SU-DHL-6 (cell line): ENCODE measurements at regions not wholly inside any gene's neighbourhood (a gene's known extent, or its start where the extent isn't known, plus 50 kb on each side); places are given as distances from the start of the nearest gene placed in this dataset.

Experiments
- H2AFZ ChIP-seq: fragments of 200-600 bp; sonication (generic); 2 replicates; pipeline ENCODE4 v1.6.1; 2014; ENCODE audit warnings: low read depth, mild to moderate bottlenecking, moderate library complexity, mixed read lengths, antibody characterized with exemption, low read length; ENCODE audit not compliant: severe bottlenecking
- H3F3A ChIP-seq: fragments of 200-600 bp; shearing (Covaris generic); 2 replicates; pipeline ENCODE4 v1.6.0; 2016; ENCODE audit warnings: antibody characterized with exemption, mild to moderate bottlenecking; ENCODE audit not compliant: insufficient read depth
- H3K27ac ChIP-seq: fragments of 200-600 bp; sonication (generic); 2 replicates; pipeline ENCODE4 v1.5.1; 2016; ENCODE audit warnings: low read depth, mild to moderate bottlenecking, low read length, moderate library complexity, mixed read lengths
- H3K27me3 ChIP-seq: fragments of 200-600 bp; sonication (generic), shearing (Covaris generic); 2 replicates; pipeline ENCODE4 v1.6.0; 2014; ENCODE audit warnings: mild to moderate bottlenecking, low read length
- H3K36me3 ChIP-seq: fragments of 200-600 bp; sonication (generic); 2 replicates; pipeline ENCODE4 v1.6.1; 2014; ENCODE audit warnings: mild to moderate bottlenecking, low read length, mixed read lengths
- H3K4me2 ChIP-seq: fragments of 300-600, 200-600 bp; shearing (Covaris generic), sonication (generic); 2 replicates; pipeline ENCODE4 v1.6.0; 2014; ENCODE audit warnings: low read length, low read depth, mild to moderate bottlenecking; ENCODE audit not compliant: poor library complexity, severe bottlenecking
- H3K4me3 ChIP-seq: fragments of 200-600 bp; sonication (generic); 2 replicates; pipeline ENCODE4 v1.5.1; 2014; ENCODE audit warnings: antibody characterized with exemption, low read length, mild to moderate bottlenecking, mixed read lengths; ENCODE audit not compliant: insufficient read depth, poor library complexity, severe bottlenecking
- H3K79me2 ChIP-seq: fragments of 200-600 bp; sonication (generic); 2 replicates; pipeline ENCODE4 v1.6.1; 2014; ENCODE audit warnings: mild to moderate bottlenecking, low read length, moderate library complexity; ENCODE audit not compliant: insufficient read depth
- H3K9ac ChIP-seq: fragments of 200-600 bp; sonication (generic); 2 replicates; pipeline ENCODE4 v1.7.0; 2014; ENCODE audit warnings: mild to moderate bottlenecking, low read length
- H3K9me2 ChIP-seq: fragments of 200-600 bp; sonication (generic); replicated peaks from 2 replicates; pipeline ENCODE4 v1.6.1; 2014; ENCODE audit warnings: low read length; ENCODE audit not compliant: insufficient read depth
- H3K9me3 ChIP-seq: fragments of 200-600 bp; sonication (generic); 2 replicates; pipeline ENCODE4 v1.6.1; 2014; ENCODE audit warnings: low read length, mixed read lengths; ENCODE audit not compliant: insufficient read depth
- H4K20me1 ChIP-seq: fragments of 200-600 bp; sonication (generic); 2 replicates; pipeline ENCODE4 v1.6.1; 2014; ENCODE audit warnings: low read depth, mild to moderate bottlenecking, antibody characterized with exemption, low read length, moderate library complexity, mixed read lengths
- EZH2phosphoT487 ChIP-seq: fragments of 200-600 bp; sonication (generic), shearing (Covaris generic); conservative IDR thresholded peaks from 2 replicates; pipeline ENCODE4 v1.6.1; 2018; ENCODE audit warnings: mild to moderate bottlenecking, antibody characterized with exemption, low read length, moderate library complexity, mixed read lengths
- TF ChIP-seq, protein P1 (sequence below): fragments of 200-600 bp; sonication (generic); IDR thresholded peaks from one replicate; pipeline ENCODE4 v1.5.1; 2017; ENCODE audit warnings: antibody characterized with exemption, mild to moderate bottlenecking, low read length, moderate library complexity; ENCODE audit not compliant: insufficient read depth, poor library complexity, severe bottlenecking

DNA sequence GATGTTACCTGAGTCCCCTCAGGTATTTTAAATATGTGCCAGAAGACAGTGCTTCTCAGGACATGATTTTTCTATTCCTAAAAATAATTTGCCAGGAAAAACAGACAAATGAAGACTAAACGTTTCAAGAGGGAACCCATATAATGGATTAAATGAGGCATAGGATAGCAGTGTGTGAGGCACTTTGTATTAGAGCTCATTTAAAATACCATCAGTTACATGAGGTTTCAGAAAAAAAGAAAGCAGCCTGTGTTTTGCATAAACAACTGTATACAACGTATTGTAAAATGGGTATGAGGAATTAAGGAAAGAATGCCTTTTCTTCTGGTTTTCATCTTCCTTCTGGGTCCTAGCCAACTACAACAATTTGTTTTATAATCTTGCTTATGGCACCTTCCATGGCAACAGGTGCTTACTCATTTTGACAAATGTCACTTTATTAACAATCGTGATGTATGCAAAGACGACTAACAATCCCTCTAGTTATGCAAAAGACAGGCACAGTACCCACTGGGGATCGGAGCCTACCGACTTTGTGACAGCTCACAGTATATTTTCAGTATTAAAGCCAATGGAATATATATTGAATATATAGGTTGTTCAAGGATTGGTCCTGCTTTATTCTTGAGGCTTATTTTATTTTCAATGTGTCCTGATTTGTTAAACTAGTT lies 231.6 kb upstream of the ZNF717 start:
- no peaks in the 10 kb centered on the region for H3F3A ChIP-seq
- no peaks in the 10 kb centered on the region for H3K9me2 ChIP-seq
- H3K4me2 ChIP-seq = no peak overlapping the region
- no peaks in the 10 kb centered on the region for H3K9me3 ChIP-seq
- H3K79me2 ChIP-seq = no peaks in the 10 kb centered on the region
- H2AFZ ChIP-seq = no peak overlapping the region
- H3K4me3 ChIP-seq = no peak overlapping the region
- H3K36me3 ChIP-seq = no peaks in the 10 kb centered on the region
- H3K9ac ChIP-seq = no peak overlapping the region
- no peaks in the 10 kb centered on the region for H4K20me1 ChIP-seq
- H3K27ac ChIP-seq = no peak overlapping the region
- no peaks in the 10 kb centered on the region for H3K27me3 ChIP-seq
- no peak for TF ChIP-seq EZH2phosphoT487
- TF ChIP-seq, protein P1, sequence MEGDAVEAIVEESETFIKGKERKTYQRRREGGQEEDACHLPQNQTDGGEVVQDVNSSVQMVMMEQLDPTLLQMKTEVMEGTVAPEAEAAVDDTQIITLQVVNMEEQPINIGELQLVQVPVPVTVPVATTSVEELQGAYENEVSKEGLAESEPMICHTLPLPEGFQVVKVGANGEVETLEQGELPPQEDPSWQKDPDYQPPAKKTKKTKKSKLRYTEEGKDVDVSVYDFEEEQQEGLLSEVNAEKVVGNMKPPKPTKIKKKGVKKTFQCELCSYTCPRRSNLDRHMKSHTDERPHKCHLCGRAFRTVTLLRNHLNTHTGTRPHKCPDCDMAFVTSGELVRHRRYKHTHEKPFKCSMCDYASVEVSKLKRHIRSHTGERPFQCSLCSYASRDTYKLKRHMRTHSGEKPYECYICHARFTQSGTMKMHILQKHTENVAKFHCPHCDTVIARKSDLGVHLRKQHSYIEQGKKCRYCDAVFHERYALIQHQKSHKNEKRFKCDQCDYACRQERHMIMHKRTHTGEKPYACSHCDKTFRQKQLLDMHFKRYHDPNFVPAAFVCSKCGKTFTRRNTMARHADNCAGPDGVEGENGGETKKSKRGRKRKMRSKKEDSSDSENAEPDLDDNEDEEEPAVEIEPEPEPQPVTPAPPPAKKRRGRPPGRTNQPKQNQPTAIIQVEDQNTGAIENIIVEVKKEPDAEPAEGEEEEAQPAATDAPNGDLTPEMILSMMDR = no peak

DNA sequence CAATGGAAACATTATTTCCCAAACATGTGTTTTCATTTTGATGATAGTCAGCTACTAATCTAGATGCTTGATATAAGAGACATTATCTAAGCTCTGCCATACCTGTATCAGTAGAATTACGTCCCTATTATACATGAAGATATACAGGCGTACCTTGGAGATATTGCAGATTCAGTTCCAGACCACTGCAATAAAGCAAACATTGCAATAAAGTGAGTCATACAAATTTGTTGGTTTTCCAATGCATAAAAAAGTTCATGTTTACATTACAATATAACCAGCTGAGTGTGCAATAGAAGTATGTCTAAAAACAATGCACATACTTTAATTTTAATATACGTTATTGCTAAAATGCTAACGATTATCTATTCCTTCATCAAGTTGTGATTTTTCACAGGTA lies 236.0 kb upstream of the ZNF717 start:
- H3K27me3 ChIP-seq = no peaks in the 10 kb centered on the region
- H3K9ac ChIP-seq = no peak overlapping the region
- no peaks in the 10 kb centered on the region for H3K9me2 ChIP-seq
- no peak for TF ChIP-seq EZH2phosphoT487
- TF ChIP-seq, protein P1 = no peak
- H3K9me3 ChIP-seq = no peaks in the 10 kb centered on the region
- no peak overlapping the region for H3K27ac ChIP-seq
- H3K4me2 ChIP-seq = no peak overlapping the region
- no peaks in the 10 kb centered on the region for H3K79me2 ChIP-seq
- H3F3A ChIP-seq = no peaks in the 10 kb centered on the region
- H3K4me3 ChIP-seq = no peak overlapping the region
- H2AFZ ChIP-seq = no peak overlapping the region
- H3K36me3 ChIP-seq = no peaks in the 10 kb centered on the region
- no peaks in the 10 kb centered on the region for H4K20me1 ChIP-seq

DNA sequence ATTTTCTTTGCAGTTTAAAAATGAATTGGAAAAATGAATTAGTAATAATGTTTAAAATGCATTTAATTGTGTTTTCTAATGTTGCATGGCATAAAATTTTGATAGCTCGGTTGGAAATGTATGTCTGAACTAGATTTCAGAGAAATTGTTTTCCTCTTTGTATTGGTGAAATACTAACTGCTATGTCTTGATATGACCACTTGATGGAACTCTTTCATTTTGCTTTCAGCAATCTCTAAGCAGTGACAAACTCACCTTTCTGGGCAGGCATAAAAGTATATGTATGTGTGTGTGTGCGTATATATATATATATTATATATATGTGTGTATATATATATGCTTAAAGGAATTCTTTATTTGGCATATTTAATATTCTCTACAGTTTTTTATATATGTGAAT lies 239.3 kb upstream of the ZNF717 start:
- Histone ChIP-seq H4K20me1 (no peaks in the 10 kb centered on the region), H3K4me3 (no peak overlapping the region), H3K27me3 (no peaks in the 10 kb centered on the region), H3K4me2 (no peak overlapping the region), H3K9me2 (no peaks in the 10 kb centered on the region), H3K9ac (no peak overlapping the region), H3K9me3 (no peaks in the 10 kb centered on the region), H3K27ac (no peak overlapping the region), H3K79me2 (no peaks in the 10 kb centered on the region), H2AFZ (no peak overlapping the region), H3K36me3 (no peaks in the 10 kb centered on the region), H3F3A (no peaks in the 10 kb centered on the region)
- no peak for TF ChIP-seq EZH2phosphoT487
- TF ChIP-seq, protein P1 = no peak
